GM12878 (cell line): ENCODE measurements at regions not wholly inside any gene's neighbourhood (a gene's known extent, or its start where the extent isn't known, plus 50 kb on each side); places are given as distances from the start of the nearest gene placed in this dataset.

ENCODE experiments used
- ATAC-seq: fragments of 200-7000 bp; cut with Tn5 transposase; 3 replicates; pipeline ENCODE4 v1.9.1; 2020; ENCODE audit warnings: mild to moderate bottlenecking, moderate library complexity
- BruUV-seq: library from RNA; stranded (reverse); fragments of 400-500 nt; replicated peaks from 2 replicates; lab custom pipeline; 2021; lab: Mats Ljungman, UMichigan
- CTCF ChIA-PET: fragments of 300-600 bp; sonication (Branson Sonifier 250); formaldehyde crosslinking; extraction: SDS; loops from one replicate; lab custom pipeline; 2021; ENCODE audit warnings: inconsistent platforms; lab: Yijun Ruan, JAX
- POLR2A ChIA-PET: fragments of 350-600 bp; formaldehyde crosslinking; extraction: SDS; loops from one replicate; lab custom pipeline; 2021; ENCODE audit warnings: inconsistent platforms; lab: Charles Lee
- RAD21 ChIA-PET: fragments of 300-600 bp; sonication (Branson Sonifier 250); formaldehyde crosslinking; loops from one replicate; lab custom pipeline; 2023; ENCODE audit warnings: antibody characterized with exemption; ENCODE audit not compliant: unreplicated experiment; lab: Charles Lee
- SMC1A ChIA-PET: fragments of 300-600 bp; sonication (Branson Sonifier 250); formaldehyde crosslinking; loops from one replicate; lab custom pipeline; 2023; ENCODE audit not compliant: unreplicated experiment, uncharacterized antibody; lab: Charles Lee
- DNase-seq: peaks from one replicate; pipeline ENCODE4 v3.0.0-alpha.2; 2011; ENCODE audit warnings: low read depth, low spot score
- FAIRE-seq: peaks from 3 replicates; lab custom pipeline; 2011; peaks lifted over from hg19 to GRCh38; lab: Jason Lieb, UNC
- H2AFZ ChIP-seq: 2 replicates; pipeline ENCODE4 v1.6.0; 2011; ENCODE audit warnings: low read depth, low read length, control low read depth; ENCODE audit not compliant: control insufficient read depth
- H3K27ac ChIP-seq: 2 replicates; pipeline ENCODE4 v1.5.1; 2011; ENCODE audit warnings: control low read depth; ENCODE audit not compliant: control insufficient read depth, insufficient read depth
- H3K27me3 ChIP-seq, 2 experiments: replicated peaks in 1 of 2; 2 replicates each; pipeline versions ENCODE4 v1.6.0 to v1.6.1; 2011; ENCODE audit warnings: low read length in 1 of 2; ENCODE audit not compliant: control insufficient read depth in 2 of 2, insufficient read depth in 2 of 2
- H3K36me3 ChIP-seq, 2 experiments: 2 replicates each; pipeline ENCODE4 v1.5.1; 2011; ENCODE audit warnings: low read length in 1 of 2; ENCODE audit not compliant: control insufficient read depth in 2 of 2, insufficient read depth in 2 of 2
- H3K4me1 ChIP-seq: 2 replicates; pipeline ENCODE4 v1.6.1; 2011; ENCODE audit warnings: mild to moderate bottlenecking, low read length, moderate library complexity, mixed read lengths; ENCODE audit not compliant: control insufficient read depth, insufficient read depth
- H3K4me2 ChIP-seq: 2 replicates; pipeline ENCODE4 v1.6.0; 2011; ENCODE audit warnings: control low read depth; ENCODE audit not compliant: control insufficient read depth, insufficient read depth
- H3K4me3 ChIP-seq: fragments of 200-600 bp; sonication (generic); 2 replicates; pipeline ENCODE4 v1.5.1; 2016
- H3K79me2 ChIP-seq: 2 replicates; pipeline ENCODE4 v1.6.0; 2011; ENCODE audit warnings: low read length; ENCODE audit not compliant: control insufficient read depth, insufficient read depth
- H3K9ac ChIP-seq: 2 replicates; pipeline ENCODE4 v1.8.0; 2011; ENCODE audit warnings: low read length, control low read depth, mixed read lengths; ENCODE audit not compliant: control insufficient read depth, insufficient read depth
- H3K9me3 ChIP-seq: replicated peaks from 3 replicates; pipeline ENCODE4 v1.5.1; 2011; ENCODE audit warnings: mild to moderate bottlenecking, low read length; ENCODE audit not compliant: control insufficient read depth, insufficient read depth
- H4K20me1 ChIP-seq: 2 replicates; pipeline ENCODE4 v1.6.0; 2011; ENCODE audit not compliant: control insufficient read depth, insufficient read depth
- CBX5 ChIP-seq: sonication (generic); IDR thresholded peaks from 2 replicates; pipeline ENCODE4 v1.6.1; 2016; ENCODE audit warnings: low read depth, moderate library complexity, mild to moderate bottlenecking, inconsistent platforms
- CEBPZ ChIP-seq: fragments of 150-350 bp; IDR thresholded peaks from 2 replicates; pipeline ENCODE4 v1.6.1; 2016; ENCODE audit warnings: low read depth, low read length
- CHD1 ChIP-seq: IDR thresholded peaks from 2 replicates; pipeline ENCODE4 v1.6.1; 2012; ENCODE audit warnings: low read depth, low read length, improper control_type of control experiment
- E2F8 ChIP-seq: fragments of 450-650 bp; IDR thresholded peaks from 2 replicates; pipeline ENCODE4 v1.6.1; 2018; ENCODE audit warnings: mild to moderate bottlenecking, low read depth, moderate library complexity; ENCODE audit not compliant: partially characterized antibody
- EED ChIP-seq: sonication (generic); IDR thresholded peaks from 2 replicates; pipeline ENCODE4 v1.6.1; 2016; ENCODE audit warnings: antibody characterized with exemption, low read depth
- GATAD2B ChIP-seq: fragments of 450-650 bp; conservative IDR thresholded peaks from 2 replicates; pipeline ENCODE4 v1.6.1; 2017; ENCODE audit warnings: low read depth, mild to moderate bottlenecking, moderate library complexity
- IRF4 ChIP-seq: IDR thresholded peaks from 2 replicates; pipeline ENCODE4 v1.6.1; 2011; ENCODE audit warnings: low read depth, low read length
- KDM1A ChIP-seq: fragments of 200-600 bp; sonication (generic); IDR thresholded peaks from 2 replicates; pipeline ENCODE4 v1.6.1; 2016; ENCODE audit warnings: borderline replicate concordance
- MXI1 ChIP-seq: fragments of 150-350 bp; IDR thresholded peaks from 2 replicates; pipeline ENCODE4 v1.6.1; 2011; ENCODE audit warnings: low read depth, mild to moderate bottlenecking, inconsistent platforms, low read length, improper control_type of control experiment
- PAX5 ChIP-seq: IDR thresholded peaks from 2 replicates; pipeline ENCODE4 v1.6.1; 2011; ENCODE audit warnings: low read depth, low read length, borderline replicate concordance
- RB1 ChIP-seq: fragments of 450-650 bp; formaldehyde crosslinking; IDR thresholded peaks from 2 replicates; pipeline ENCODE4 v1.6.1; 2017; ENCODE audit warnings: mild to moderate bottlenecking, borderline replicate concordance
- SREBF1 ChIP-seq: IDR thresholded peaks from 2 replicates; pipeline ENCODE4 v1.6.1; 2012; ENCODE audit warnings: mild to moderate bottlenecking, low read length
- TBL1XR1 ChIP-seq: IDR thresholded peaks from 2 replicates; pipeline ENCODE4 v1.6.1; 2012; ENCODE audit warnings: low read depth, low read length, improper control_type of control experiment
- WRNIP1 ChIP-seq: IDR thresholded peaks from 2 replicates; pipeline ENCODE4 v1.6.1; 2011; ENCODE audit warnings: low read depth, low read length, improper control_type of control experiment, borderline replicate concordance
- ZZZ3 ChIP-seq: IDR thresholded peaks from 2 replicates; pipeline ENCODE4 v1.6.1; 2011; ENCODE audit warnings: low read depth; ENCODE audit not compliant: control insufficient read depth, insufficient read length
- WGBS: methylation state at CpG from one replicate; pipeline ENCODE4 v1.1.6; 2016; ENCODE audit warnings: low lambda C conversion rate; ENCODE audit not compliant: insufficient replicate concordance, insufficient coverage; ENCODE audit errors: missing lambda C conversion rate; 5-methylcytosine and 5-hydroxymethylcytosine counted together
- in situ Hi-C: fragments of 300-500 bp; cut with MboI; formaldehyde crosslinking; loops from 9 replicates; pipeline ENCODE4 v1.14.3; 2018; ENCODE audit warnings: mixed read lengths
- intact Hi-C: fragments of 100-400 bp; cut with micrococcal nuclease; formaldehyde crosslinking; loops from one replicate; pipeline ENCODE4 v1.14.2; 2022; ENCODE audit not compliant: unreplicated experiment
- TF ChIP-seq, protein P1 (sequence below): fragments of 450-650 bp; conservative IDR thresholded peaks from 2 replicates; pipeline ENCODE4 v1.6.1; 2017; ENCODE audit warnings: mild to moderate bottlenecking, moderate library complexity

DNA sequence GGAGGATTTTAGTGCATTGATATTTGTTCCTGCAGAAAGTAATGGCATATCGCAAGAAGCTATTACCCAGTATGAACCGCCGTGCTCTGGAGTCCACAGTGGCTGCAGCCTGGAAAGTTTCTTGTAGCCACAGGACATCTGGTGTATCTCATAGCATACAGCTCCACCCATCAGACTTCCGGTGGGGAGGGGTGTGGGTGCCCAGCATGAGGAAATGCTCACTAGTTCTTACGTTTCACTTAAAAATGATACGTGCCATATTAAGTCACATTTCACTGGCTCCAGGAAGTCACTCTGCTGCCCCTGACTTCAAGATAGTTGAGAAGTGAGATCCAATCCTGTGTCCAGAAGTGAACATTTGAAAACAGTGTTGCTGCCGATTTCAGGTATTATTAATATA, 990.4 kb downstream of the GBE1 start:
- Histone ChIP-seq H3K4me2 (no peak overlapping the region), H2AFZ (no peak overlapping the region), H3K27ac (no peak overlapping the region), H3K36me3 (no peaks in the 10 kb centered on the region), H3K9ac (no peak overlapping the region), H3K27me3 (no peaks in the 10 kb centered on the region), H3K9me3 (no peaks in the 10 kb centered on the region), H3K4me1 (no peaks in the 10 kb centered on the region), H3K79me2 (no peaks in the 10 kb centered on the region), H4K20me1 (no peaks in the 10 kb centered on the region), H3K4me3 (no peak overlapping the region)
- ATAC-seq = peak; percentile 40; the same call in 2 of the 3 replicates
- intact Hi-C loops (no loop called here), in situ Hi-C loops (no loop called here)
- RAD21 ChIA-PET = no interaction called here
- SMC1A ChIA-PET = no interaction called here
- CTCF ChIA-PET = no interaction called here
- no TSS peak for BruUV-seq
- no peak for TF ChIP-seq ZZZ3
- TF ChIP-seq TBL1XR1 = no peak
- no peak for TF ChIP-seq MXI1
- no peak for TF ChIP-seq WRNIP1
- no peak for TF ChIP-seq CHD1
- no peak for TF ChIP-seq SREBF1
- TF ChIP-seq E2F8 = no peak
- TF ChIP-seq IRF4 = no peak
- TF ChIP-seq RB1 = no peak
- TF ChIP-seq CBX5 = no peak
- TF ChIP-seq, protein P1, sequence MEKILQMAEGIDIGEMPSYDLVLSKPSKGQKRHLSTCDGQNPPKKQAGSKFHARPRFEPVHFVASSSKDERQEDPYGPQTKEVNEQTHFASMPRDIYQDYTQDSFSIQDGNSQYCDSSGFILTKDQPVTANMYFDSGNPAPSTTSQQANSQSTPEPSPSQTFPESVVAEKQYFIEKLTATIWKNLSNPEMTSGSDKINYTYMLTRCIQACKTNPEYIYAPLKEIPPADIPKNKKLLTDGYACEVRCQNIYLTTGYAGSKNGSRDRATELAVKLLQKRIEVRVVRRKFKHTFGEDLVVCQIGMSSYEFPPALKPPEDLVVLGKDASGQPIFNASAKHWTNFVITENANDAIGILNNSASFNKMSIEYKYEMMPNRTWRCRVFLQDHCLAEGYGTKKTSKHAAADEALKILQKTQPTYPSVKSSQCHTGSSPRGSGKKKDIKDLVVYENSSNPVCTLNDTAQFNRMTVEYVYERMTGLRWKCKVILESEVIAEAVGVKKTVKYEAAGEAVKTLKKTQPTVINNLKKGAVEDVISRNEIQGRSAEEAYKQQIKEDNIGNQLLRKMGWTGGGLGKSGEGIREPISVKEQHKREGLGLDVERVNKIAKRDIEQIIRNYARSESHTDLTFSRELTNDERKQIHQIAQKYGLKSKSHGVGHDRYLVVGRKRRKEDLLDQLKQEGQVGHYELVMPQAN = no peak
- no peak for TF ChIP-seq GATAD2B
- no peak for TF ChIP-seq EED
- no peak for TF ChIP-seq CEBPZ
- no peak for TF ChIP-seq PAX5
- TF ChIP-seq KDM1A = no peak
- WGBS = 33% methylated on average over 7 of the region's 7 CpGs
- no peak for FAIRE-seq
- peak; percentile 27 for DNase-seq
- POLR2A ChIA-PET = no interaction called here
